Caki2 (cell line): ENCODE measurements at regions not wholly inside any gene's neighbourhood (a gene's known extent, or its start where the extent isn't known, plus 50 kb on each side); places are given as distances from the start of the nearest gene placed in this dataset.
A peak's percentile ranks its signal among the peaks of the same experiment; 100 is the strongest.
"Not testable (repeated sequence)": the region's sequence is repeated elsewhere in the genome, so short reads cannot be mapped to it uniquely, and the experiment has no call there.

Source experiments
- DNase-seq: peaks from one replicate; pipeline ENCODE4 v3.0.0-alpha.2; 2015; ENCODE audit warnings: low read depth
- in situ Hi-C: cut with HindIII; loops from 2 replicates; pipeline ENCODE4 v1.10.0; 2016; ENCODE audit warnings: low sequenced_read_pairs, low pct_unique_long_range_greater_than_20kb, mixed read lengths

DNA sequence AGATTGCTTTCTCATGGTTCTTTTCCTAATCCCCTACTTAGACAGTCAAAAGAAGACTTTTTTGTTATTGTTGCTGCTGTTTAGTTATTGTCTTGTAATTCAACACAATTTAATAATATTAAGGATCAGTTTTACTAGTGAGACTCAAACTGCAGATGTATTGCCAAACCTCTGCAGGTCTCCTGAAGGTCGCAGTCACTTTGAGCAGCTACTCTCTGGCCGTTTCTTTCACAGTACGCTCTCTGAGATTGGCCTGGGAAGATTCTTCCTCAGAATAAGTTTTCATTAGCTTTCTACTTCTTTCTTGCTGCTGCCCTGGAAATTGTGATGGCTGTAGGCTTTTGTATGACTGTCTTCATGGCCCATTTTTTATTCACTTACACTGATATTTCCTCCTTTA is 930.8 kb downstream of the QKI start:
- no peak for DNase-seq
- in situ Hi-C loops: no loop called here

DNA sequence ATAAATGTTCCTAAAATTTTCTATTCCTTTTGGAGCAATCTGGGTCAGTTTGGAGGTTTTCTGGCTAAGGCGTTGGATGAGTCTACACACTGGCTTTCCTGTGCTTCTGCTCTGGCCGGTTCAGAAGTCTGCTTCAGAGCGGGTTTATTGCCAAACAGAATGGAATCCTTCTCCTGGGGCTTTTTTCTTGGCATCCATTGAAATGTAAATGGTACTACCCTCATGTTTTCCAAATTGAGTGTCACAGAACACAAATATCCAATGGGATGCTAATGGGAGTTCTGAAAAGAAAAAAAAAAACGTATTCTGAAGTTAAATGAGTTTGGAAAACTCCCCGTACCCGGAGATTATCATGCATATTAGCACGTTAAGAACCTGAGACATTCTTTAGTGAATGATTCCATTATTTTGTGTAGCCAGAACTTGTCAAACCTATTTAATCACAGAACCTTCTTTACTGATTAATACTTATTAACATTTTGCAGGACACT is 930.3 kb downstream of the QKI start:
- in situ Hi-C loops: no loop called here
- no peak for DNase-seq

DNA sequence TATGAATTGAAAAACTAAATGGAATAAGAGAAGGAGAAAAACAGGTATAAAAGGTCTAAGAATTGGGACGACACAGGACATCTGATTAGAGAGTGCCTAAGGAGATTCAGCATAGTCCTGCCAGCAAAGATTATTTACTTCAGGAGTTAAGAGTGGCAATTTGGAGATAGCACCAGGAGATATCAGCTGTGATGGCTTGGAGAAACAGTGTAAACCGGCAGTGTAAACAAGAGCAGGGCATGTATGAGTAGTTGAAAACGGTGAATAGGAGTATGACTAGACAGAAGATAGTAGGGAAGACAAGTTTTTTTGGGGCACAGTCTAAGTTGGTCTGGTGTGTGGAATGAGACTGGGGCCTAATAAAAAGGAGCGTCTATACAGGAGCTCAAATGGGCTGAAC is 924.9 kb downstream of the QKI start:
- DNase-seq, in situ Hi-C loops: not testable (repeated sequence)

DNA sequence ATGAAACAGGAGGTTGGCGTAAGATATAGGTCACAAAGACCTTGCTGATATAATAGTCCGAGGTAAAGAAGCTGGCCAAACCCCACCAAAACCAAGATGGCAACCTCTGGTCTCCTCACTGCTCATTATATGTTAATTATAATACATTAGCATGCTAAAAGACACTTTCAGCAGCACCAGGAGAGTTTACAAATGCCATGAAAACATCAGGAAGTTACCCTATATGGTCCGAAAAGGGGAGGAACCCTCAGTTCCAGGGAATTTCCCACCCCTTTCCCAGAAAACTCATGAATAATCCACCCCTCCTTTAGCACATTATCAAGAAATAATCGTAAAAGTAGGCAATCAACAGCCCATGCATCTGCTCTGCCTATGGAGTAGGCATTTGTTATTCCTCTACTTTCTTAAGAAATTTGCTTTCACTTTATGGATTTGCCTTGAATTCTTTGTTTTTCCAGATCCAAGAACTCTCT is 923.4 kb downstream of the QKI start:
- DNase-seq: no peak
- in situ Hi-C loops: no loop called here

DNA sequence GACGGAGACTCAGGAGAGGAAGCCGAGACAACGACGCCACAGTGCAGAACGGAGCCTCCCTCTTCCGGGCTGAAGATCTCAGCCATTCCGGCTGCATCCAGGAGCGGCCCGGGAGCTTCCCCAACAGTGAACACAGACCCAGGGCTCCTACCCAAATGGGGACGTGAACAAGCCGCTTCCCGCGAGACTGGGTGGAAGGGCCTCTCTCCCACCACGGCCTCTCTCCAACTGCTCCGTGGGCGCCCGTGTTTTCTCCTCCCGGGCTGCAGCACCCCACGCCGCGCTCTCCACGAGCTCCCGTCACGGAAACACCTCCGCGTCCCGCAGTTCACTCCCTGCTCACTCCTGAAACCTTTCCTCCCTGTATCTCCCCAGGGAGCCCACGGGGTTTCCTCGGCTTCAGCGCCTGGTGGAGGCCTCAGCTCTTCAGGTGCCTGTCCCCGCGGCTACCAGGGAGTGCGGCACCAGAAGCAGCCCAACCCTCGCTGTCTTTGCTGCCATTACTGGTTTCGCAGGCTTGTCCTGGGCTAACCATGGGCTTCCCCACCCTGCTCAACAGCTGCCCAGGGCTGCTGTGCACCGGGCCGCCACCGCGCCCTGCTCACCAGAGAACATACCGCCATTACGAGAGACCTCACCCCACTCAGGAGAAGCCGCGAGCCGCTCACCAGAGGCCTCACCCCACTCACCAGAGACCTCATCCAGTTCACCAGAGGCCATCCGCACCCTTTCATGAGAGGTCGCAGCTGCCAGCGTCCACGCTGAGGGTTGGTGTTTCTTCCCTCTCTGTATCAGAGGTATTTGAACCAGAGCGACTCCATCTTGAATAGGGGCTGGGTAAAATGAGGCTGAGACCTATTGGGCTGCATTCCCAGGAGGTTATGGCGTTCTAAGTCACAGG is 922.8 kb downstream of the QKI start:
- in situ Hi-C loops: no loop called here

DNA sequence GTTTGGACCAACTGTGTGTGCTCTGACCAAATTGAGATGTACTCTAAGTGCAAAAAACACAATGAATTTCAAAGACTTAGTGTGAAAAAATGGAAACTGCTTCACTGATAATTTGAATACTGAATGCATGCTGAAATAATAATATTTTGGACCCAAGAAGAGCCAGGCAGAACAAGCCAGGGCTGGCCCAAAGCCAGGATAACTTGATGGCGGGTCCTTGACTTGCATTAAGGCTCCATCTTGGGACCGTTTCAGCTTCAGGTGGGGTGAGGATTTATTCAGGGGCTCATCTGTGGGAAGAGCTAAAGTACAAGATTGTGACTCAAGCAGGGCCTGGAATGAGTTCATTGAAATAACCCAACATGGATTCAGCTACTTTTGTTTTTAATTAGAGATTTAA is 921.9 kb downstream of the QKI start:
- in situ Hi-C loops: no loop called here
- no peak for DNase-seq

More for the DNA sequence above, 922.8 kb downstream of the QKI start:
- DNase-seq: no peak

DNA sequence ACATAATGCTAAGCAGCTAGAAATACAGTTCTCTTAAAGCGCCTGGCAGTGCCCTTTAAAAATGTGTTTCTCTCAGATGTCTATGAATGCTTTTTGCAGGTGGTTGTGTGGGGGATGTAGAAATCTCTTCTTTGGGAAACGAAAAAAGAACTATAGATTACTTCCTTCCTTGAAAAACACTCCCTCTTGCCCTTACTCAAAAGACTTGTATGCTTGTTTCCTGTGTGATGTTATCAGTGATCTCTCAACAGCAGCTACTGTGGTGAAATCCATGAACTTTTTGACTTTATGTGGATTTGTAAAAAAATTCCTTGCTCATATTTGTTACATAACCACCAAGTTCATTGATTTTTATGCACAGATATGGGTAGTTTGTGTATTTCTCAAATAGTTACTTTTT is 916.5 kb downstream of the QKI start:
- in situ Hi-C loops: no loop called here
- no peak for DNase-seq

DNA sequence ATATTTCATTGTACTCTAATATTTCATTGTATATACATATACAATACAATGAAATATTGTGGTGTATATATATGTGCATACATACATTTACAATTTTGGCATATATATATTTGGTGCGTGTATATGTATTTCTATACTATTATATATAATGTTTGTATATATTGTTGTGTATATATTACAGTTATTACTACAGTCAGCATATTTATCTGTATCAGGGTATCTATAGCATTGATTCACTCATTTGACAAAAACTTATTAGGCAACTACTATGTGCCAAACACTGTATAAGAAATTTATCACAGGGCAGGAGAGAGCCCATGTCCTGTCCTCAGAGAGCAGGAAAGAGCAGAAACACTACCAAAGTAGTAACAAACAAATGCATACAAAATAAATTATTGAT is 910.6 kb downstream of the QKI start:
- in situ Hi-C loops: no loop called here
- no peak for DNase-seq

DNA sequence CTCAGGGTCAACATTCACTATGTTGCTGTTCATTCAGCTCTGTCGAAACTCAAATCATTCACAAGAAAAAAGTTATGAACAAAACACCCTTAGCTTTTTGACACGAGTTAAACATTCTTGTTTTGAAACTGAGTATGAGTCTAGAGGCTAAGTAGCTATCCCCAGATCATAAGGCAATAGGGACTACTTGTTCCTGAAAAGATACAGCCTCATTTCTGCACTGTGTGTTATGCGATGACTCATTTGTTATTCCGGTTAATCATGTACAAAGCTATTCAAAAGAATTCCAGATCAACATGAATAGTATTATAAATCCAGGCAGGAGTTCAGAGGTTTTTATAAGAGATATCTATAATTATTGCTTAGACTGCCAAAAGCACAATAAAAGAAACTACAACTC is 908.0 kb downstream of the QKI start:
- in situ Hi-C loops: no loop called here
- DNase-seq: peak; percentile 53

DNA sequence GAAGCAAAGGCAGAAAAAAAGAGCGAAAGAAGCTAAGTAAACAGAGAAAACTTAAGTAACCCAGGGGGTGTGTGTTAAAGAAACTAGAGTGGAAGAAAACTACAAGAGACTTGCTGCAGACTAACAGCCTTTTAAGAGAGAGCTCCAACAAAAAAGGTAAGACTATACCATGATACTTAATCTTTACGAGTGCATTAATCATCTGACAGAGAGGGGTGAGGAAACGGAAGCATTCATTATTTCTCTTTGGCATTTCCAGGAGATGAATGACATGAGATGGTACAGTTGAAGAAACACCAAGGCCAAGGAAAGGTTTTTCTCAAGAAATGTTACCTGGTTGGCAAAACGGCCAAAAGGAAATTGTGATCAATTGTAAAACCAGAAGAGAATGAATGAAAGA is 906.8 kb downstream of the QKI start:
- DNase-seq: no peak
- in situ Hi-C loops: no loop called here

DNA sequence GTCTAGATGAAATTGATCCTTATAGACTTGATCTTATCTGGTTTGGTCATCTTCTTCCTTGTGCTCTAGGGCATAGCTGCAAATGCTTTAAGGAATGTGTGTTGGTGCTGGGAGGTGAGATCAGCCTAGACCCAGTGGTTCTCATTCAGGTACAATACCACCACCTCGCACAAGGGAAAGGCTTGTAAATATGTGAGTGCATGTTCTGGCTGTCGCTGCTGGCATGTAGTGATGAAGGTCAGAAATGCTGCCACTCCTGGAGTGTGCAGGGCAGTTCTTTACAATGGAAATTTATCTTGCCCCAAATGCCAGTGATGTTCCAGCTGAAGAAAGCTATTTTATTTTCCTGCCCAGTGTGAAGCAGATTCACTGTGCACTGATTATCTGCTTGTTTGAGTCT is 900.9 kb downstream of the QKI start:
- no peak for DNase-seq
- in situ Hi-C loops: no loop called here

DNA sequence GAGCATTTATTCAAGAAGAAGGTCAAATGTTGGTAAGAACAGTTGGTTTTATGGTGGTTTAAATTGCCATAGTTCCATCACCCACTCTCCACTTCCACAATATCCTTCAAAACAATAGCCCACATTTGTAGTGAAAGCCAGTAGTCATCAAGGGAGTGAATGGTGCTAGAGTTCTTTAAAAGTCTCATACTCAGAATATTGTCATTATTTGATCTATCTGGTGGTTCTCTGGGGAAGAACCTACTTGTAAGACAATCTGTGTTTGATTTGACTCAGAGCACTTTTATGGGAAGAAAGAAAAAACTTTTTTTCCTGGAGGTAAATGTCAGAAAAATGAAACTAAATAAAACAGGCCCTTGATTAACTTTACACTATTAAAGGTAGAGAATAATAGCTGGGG is 893.8 kb downstream of the QKI start:
- DNase-seq: no peak
- in situ Hi-C loops: no loop called here

DNA sequence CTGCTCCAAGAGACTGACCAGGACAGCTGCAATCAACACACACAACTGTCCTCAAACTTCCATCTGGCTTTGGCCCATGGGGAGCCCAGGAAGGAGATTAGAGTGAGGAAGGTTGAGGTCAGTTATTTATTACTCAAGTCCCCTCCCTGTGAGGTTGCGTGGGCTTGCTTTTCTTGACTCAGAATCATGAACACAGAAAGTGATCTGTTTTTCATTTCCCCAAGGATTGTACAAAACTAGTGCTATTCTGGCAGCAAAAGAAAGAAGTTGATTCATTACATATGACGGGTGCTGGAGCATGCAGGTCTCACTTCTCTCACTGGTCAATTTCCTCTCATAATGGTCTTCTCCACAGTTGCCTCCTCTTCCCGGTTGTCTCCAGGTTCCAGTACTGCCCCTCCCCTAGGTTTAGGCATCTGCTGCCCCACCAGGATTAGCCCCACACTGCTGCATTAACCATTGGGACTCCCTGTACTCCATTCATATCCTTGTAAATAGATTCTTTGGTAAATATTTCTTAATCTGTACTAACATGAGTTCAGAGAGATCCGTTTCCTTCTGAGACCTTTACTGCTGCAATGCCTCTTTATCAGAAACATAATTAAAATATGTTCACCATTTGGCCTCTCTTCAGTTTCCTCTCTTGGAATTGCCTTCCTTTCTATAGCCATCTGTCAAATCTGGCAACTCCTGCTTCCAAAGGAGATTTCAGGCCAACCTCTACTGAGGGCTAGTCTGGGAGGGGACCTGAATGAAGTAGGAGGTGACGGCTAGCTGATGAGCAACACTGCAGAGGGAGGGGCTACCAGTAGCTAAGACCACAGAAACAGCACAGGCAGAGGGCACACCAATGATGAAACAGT is 888.8 kb downstream of the QKI start:
- in situ Hi-C loops: no loop called here
- DNase-seq: no peak

DNA sequence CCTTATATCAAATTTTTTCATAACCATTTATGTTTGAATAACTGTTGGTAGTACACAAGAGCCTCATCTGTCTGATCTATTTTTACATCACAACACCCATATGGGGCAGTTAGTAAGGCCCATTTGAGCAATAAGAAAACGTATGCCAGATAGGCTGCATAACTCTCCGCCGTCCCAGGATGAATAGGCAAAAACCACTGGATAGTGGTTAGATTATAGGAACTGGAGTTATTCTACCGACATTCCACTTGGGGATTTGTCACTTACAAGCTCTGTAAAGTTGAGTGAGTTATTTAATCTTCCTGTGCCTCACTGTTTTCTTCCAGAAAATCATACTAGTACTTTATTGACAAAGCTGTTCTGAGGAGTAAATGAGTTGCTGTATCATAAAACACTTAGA is 881.9 kb downstream of the QKI start:
- in situ Hi-C loops: no loop called here
- DNase-seq: no peak

DNA sequence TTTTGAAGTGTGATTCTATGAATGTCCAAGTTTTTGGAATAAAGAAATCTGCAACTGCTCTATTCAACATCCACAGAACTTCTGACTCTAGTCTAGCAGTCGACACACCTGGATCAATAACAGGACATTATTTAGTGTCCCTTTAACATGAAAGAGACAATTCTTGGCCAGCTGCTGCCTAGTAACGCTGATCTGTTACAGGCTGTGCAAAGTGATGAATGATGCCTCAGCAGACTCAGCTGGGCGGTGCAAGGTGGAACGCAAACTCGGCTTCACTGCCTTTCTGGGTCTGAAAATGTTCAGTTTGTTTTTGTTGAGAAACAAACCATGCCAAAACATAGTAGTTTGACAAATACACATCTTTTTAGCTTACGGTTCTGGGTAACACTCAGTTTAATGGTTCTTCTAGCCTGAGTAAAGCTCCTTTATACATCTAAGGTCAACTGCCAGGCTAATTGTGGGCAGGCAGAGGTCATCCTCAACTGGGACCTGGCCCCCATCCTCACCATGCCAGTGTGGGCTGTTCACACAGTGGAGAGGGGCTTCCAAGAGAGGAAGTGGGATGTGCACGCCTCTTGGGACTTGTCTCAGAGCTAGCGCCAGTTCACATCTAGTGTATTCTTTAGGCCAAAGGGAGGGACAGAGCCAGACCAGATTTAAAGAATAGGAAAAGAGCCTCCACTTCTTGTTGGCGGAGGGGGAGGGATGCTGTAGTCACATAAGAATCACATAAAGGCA is 879.7 kb downstream of the QKI start:
- in situ Hi-C loops: no loop called here
- no peak for DNase-seq

DNA sequence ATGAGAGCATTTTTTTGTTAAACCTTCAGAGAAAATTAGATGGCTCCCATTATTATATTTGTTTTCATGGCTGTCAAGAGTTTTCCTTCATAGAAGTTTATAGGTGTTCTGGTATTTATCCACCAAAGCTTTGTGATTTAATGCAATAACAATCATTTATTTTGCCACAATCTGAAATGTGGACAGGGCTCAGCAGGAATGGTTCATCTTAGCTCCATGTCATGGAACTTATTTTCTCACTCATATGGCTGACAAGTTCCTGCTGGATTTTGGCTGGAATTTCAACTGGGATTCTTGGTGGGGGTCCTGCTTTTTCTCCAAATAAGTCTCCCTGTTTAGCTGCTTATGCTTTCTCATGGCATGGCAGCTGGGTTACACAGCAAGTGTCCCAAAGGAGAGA is 876.7 kb downstream of the QKI start:
- in situ Hi-C loops: no loop called here
- DNase-seq: no peak

DNA sequence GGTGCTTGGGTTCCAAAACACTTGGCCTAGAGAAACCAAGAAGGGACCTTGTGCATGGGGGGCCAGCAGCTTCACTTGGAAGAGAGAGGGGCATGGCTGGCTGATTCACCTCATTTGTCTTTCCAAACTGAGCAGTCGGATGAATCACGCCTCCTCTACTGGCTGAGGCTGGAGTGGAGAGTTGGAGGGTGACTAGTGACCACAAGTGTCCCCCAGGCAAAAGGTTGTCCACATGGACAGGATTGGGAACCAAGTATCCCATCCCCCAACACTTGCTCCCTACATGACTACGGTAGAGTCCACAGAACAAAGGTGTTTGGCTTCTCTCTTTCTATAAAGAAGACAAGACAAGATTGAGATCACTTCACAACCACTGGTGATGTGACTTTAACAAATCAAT is 875.6 kb downstream of the QKI start:
- in situ Hi-C loops: no loop called here
- no peak for DNase-seq

DNA sequence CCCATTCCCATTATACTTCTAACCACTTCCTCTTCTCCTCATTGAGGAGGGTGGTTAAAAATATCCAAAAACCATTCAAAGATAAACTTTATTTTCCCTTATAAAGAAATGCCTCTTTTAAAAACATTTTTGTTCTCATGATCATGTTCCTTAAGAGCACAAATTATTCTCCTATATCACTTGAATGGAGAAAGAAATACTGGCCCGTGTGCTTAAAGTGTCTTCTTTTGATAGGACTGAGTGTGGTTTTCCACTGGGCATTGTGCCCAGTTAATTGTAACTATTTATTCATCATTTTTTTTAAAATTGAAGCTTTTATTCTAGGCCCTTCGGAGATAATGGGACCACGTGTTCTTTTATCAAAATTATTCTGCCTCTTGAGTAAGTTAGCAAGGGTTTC is 871.5 kb downstream of the QKI start:
- DNase-seq: no peak

DNA sequence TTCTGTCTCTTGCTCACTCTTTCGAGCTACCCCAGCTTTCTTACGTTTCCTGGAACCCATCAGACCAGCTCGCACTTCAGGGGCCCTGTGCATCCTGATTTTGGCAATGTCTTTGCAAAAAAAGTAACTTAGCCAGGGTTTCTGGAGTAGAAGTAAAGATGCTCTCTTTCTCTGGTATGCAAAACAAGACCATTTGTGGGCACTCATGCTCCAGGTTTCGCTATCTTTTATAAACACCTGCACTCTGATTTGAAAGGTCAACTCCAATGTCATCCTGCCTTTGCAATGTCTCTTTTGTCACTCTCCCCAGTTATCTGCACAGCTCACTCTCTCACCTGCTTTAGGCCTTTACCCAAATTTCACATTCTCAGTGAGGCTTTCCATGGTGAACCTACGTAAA is 869.1 kb downstream of the QKI start:
- in situ Hi-C loops: no loop called here
- no peak for DNase-seq

More for the DNA sequence above, 871.5 kb downstream of the QKI start:
- in situ Hi-C loops: no loop called here
